K562 (cell line): ENCODE measurements at regions not wholly inside any gene's neighbourhood (a gene's known extent, or its start where the extent isn't known, plus 50 kb on each side); places are given as distances from the start of the nearest gene placed in this dataset.

Experiments
- EP400 ChIP-seq: fragments of 450-650 bp; IDR thresholded peaks from 2 replicates; pipeline ENCODE4 v1.6.1; 2017; ENCODE audit warnings: antibody characterized with exemption, mild to moderate bottlenecking, moderate library complexity
- POLR2A ChIP-seq: fragments of 450-650 bp; conservative IDR thresholded peaks from 2 replicates; pipeline ENCODE4 v1.6.1; 2016
- USF2 ChIP-seq: sonication (generic); formaldehyde crosslinking; IDR thresholded peaks from 2 replicates; pipeline ENCODE4 v1.5.0; 2020; ENCODE audit warnings: missing genetic modification reagents
- TF ChIP-seq, protein P1 (sequence below), 3 experiments: IDR thresholded peaks in 2 of 3; conservative IDR thresholded peaks in 1 of 3; 2 replicates each; pipeline ENCODE4 v1.5.1; 2011 to 2012; ENCODE audit warnings: low read length in 3 of 3, mild to moderate bottlenecking in 3 of 3, control low read depth in 2 of 3, improper control_type of control experiment in 1 of 3, inconsistent platforms in 1 of 3, low read depth in 1 of 3, mixed read lengths in 1 of 3, moderate library complexity in 1 of 3; ENCODE audit not compliant: insufficient read depth in 2 of 3

DNA sequence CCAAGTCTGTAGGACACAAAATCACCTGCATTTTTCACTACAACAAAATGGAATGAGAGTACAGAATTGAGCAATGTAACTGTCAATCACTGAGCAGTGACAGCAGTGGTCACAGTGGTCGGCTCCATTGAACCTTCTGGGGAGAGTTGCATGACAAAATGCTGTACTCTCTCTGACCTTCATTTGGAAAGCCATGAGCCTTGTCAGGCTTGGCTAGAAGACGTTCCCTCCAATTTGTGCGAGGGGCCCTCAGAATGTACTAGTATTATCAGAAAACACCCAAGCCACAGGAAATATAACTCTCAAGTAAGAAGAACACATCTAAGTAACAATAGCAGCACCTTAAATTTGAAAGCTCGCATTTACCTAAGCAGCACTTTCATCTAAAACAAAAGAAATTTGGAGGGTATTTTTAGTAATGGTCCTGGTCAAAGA lies 425.6 kb upstream of the MEF2C start:
- no peak for TF ChIP-seq POLR2A
- TF ChIP-seq USF2 (CRISPR knock-in tag) = no peak
- TF ChIP-seq, protein P1, sequence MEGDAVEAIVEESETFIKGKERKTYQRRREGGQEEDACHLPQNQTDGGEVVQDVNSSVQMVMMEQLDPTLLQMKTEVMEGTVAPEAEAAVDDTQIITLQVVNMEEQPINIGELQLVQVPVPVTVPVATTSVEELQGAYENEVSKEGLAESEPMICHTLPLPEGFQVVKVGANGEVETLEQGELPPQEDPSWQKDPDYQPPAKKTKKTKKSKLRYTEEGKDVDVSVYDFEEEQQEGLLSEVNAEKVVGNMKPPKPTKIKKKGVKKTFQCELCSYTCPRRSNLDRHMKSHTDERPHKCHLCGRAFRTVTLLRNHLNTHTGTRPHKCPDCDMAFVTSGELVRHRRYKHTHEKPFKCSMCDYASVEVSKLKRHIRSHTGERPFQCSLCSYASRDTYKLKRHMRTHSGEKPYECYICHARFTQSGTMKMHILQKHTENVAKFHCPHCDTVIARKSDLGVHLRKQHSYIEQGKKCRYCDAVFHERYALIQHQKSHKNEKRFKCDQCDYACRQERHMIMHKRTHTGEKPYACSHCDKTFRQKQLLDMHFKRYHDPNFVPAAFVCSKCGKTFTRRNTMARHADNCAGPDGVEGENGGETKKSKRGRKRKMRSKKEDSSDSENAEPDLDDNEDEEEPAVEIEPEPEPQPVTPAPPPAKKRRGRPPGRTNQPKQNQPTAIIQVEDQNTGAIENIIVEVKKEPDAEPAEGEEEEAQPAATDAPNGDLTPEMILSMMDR (IDR thresholded peaks at IDR 0.05 in 2 of 3, conservative IDR thresholded peaks at IDR 0.05 in 1 of 3; ENCODE audit: insufficient read depth in 2 of 3, low read depth in 1 of 3, low read length in 3 of 3) = no peak
- no peak for TF ChIP-seq EP400
